Left kidney (tissue), 1 donor: ENCODE measurements at regions not wholly inside any gene's neighbourhood (a gene's known extent, or its start where the extent isn't known, plus 50 kb on each side); places are given as distances from the start of the nearest gene placed in this dataset.
"Not testable (repeated sequence)": the region's sequence is repeated elsewhere in the genome, so short reads cannot be mapped to it uniquely, and the experiment has no call there.

ENCODE experiments used
- DNase-seq: peaks from one replicate; pipeline ENCODE4 v3.0.0-alpha.2; 2013

DNA sequence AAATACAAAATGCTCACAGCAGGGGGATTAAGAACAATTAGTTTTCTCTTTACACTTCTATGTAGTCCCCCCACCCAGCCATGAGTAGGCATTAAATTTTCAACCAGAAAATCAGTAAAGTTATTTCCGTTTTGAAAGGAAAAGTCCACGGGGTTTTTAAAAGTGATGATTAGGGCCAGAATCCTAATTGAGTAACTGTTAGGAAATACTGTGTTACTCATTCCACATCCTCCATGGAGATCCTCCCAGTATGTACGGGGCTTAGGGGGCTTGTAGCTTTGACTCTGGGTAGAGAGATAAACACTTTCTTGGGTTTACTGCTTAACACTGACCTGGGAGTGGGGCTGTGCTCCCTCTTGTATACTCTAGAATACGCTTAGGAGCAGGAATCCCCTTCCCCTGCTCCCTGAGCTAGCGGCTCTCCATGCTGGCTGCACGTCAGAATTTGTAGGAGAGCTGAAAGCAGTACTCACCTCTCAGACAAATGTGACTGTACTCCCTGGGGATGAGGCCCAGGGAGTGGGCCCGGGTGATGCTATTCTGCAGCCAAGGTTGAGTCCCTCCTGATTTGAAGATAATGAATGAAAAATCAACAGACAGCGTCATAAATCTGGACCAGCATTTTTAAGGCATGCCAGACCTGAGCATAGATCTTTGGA, 100.5 kb downstream of the SLC4A3 start:
- DNase-seq = no peak

DNA sequence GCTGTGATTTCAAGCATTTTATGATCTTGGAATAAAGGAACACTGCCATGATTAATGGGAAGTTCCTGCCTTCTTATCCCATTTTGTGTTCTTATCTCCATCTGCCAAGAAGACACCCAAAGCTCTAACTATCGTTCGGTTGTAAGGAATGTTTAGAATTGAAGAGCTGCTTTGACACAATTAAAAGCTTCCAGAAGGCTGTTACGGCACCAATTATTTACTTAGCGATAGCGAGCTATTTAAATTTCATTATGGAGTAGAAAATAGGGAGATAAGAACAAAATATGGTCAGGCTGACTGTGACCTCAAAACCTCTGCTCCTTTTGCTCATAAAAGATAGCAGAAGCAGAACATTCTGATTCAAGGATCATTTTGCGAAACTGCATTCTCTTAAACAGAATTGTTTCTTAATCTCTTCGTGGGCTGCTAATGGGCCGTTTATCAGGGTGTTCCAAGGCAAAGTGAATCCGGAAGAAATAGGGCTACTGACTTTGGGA, 101.6 kb downstream of the SLC4A3 start:
- peak; percentile 69 for DNase-seq

DNA sequence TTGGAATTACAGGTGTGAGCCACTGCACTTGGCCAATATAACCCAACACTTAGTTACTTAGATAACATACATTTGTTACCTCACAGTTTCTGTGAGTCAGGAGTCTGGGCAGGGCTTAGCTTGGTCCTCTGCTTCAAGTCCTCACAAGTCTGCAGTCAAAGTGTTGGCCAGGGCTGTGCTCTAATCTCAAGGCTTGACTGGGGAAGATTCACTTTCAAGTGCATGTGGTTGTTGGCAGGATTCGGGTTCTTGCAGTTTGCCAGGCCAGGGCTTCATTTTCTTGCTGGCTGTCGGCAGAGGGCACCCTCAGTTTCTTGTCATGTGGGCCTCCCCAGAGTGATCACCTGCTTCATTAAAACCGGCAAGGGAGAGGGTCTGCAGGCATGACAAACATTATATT, 103.7 kb downstream of the SLC4A3 start:
- DNase-seq = no peak

DNA sequence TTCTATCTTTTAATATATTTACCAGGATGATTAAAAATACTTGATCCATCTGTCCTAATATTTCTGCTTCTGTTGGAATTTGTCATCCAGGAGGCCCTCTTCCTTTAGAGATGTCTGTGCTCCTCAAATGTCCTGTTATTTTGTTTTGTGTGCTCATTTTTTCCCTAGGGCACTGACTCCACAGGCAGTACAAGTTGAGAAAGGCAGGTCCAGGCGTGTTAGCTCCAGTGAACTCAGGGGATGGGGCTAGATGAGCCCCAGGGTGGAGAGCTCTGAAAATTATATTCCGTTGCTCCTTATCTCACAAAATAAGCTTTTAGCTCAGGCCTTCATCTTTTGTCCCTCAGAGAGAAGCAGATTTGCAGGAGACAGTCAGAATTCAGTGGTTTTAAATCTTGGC, 105.7 kb downstream of the SLC4A3 start:
- no peak for DNase-seq

DNA sequence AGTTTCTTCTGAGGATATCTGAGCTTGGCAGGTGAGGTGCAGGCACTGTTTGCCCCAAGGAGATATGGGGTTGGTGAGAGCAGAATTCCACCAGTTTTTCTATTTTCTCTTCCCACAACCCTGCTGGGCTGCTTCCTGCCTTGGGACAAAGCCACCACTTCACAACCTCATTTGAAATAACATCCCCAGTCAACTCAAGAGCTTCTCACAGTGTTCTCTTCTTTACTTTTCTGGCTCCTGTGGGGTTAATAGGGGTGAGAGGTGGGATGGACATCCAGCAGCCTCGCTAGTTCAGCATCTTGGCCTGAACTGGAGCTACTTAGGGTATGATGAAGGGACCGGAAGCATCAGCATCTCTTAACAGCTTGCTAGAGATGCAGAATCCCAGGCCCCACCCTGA, 106.3 kb downstream of the SLC4A3 start:
- DNase-seq = no peak

DNA sequence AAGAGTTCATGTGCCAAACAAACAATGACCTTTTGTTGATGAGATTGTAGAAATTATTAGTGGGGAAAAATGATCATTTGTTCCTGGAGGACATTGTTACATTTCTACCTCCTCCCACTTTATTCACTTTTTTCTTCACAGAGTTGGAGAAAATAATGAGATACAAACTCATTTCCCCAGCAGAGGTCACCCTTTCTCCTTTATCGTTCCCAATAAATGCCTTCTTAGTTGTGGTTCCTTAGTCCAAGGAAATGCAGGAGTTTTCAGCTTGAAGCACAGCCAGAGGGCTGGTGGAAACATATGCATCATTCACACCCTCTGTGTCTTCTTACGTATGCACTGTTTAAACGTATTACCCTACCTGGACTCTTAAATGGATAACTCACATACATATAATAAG, 108.8 kb downstream of the SLC4A3 start:
- DNase-seq = peak; percentile 88

DNA sequence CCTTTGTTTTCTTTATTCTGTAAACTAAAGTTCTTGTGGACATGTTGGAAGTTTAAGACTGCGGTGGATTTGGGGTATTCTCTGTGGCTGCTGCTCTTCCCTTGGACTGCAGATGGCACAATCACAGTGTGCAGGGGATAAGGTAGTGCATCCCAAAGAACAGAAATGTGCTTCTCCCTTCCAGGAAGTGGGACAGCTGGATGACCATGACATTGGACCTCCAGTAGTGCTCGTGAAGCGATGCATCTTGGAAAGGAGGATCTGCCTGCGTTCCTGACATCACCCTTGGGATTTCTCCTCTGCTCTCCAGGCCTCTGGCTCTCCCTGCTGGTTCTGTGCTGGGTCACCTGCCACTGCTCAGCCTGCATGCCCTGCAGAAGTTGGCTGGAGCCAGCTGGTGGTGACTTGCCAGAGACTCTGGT, 109.9 kb downstream of the SLC4A3 start:
- no peak for DNase-seq

DNA sequence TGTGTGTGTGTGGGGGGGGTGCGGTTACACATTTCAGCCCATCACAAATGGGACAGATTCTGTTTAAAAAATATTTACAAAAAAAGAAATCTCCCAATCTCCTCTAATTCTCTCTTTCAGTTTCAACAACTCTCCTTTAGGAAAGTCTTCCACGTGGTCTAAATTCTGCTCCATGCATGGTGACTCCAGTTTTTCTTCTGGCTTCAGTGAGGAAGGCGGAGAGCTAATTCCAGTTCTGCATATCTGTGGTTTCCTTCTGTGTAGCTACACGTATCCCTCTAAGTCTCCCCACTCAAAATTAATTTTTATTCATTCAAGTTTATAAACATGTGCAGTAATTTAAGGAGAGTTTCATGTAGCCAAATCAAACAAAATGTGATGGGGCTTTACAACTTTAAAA, 111.6 kb downstream of the SLC4A3 start:
- no peak for DNase-seq

DNA sequence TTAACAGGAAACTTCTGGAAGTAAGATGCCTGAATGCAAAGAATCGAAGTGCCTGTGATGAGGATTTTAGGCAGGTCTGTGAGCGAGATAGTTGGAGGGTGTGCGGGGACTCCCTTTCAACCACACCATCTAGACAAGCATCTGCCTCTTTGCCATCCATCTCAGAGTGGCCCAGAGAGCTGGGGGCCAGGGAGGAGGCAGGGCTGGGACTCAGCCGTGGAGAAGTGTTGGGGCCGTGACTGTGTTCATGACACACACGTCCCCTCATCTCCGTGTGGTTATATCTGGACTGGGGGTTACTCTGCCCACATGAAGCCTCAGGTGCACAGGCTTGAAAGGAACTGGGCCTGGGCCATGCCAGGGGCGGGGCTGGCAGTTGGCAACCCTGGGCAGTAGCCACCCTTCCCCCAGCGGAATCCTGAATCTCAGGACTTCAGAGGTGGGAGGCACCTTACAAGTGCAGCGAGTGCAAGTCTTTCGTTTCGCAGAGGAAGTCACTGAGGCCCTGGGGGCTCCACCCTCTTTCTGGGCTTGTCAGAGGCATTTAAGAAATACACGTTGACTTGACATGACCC, 112.5 kb downstream of the SLC4A3 start:
- no peak for DNase-seq

DNA sequence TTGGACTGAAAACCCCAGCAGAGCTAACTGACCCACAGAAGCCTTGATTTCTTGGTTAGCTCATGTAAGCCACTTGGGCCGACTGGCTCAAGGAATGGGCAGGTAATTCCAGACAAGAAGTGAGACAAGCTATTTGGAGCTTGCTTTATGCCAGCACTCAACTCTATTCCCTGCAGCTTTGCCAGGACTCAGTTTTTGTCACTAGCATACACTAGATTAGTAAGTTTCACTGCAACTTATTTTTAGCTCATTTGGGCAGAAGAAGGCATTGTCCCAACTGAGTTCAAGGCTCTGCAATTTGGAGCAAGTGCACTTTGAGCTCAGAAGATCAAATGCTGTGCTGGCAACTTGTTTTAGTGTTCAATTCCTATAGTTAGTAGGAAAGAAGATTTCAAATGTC, 116.1 kb downstream of the SLC4A3 start:
- no peak for DNase-seq

DNA sequence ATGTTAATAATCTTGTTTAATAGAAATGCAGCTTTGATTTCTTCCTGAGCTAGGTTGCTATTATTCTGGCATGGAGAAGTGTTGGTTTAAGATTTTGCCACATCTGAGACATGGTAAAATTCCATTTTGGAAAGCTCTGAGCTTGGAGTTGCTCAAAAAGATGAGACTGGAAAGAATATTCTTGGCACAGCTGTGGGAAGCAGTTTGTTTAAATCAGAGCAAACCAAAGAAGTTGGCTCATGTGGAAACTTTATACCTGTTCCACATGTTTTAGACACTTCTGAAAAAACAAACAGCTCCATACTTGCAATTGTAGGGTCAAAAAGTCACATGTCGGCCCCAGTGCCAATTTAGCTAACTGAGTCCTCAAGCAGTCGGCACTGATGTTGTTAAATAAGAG, 116.6 kb downstream of the SLC4A3 start:
- no peak for DNase-seq

DNA sequence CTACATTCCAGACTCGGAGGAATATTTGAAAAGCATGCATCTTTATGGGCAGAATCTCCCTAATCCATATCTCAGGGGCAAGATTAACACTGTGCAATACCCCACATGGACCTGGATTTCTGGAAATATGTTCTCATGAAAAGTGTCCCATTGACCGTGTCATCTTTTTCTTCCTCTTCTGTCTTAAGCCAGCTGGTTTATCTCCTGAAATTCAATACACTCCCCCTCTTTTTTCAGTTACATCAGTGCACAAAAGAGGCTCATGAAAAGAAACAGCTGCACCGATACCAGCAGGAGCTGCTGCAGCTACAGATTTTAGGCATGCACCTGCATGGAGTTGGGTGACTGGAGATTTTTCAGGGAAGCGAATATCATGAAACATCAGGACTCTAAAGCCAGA, 117.2 kb downstream of the SLC4A3 start:
- DNase-seq = peak; percentile 65

DNA sequence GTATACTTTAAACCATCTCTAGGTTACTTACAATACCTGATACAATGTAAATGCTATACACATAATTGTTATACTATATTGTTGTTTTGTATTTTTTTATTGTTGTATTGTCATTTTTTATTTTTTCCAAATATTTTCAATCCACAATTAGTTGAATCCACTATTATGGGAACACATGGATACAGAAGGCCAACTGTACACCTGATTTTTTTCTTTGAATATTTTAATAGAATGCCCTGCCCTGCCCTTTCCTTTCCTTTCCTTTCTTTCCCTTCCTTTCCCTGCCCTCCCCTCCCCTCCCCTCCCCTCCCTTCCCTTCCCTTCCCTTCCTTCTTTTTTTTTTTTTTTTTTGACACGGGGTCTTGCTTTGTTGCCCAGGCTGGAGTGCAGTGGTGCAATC, 120.2 kb downstream of the SLC4A3 start:
- no peak for DNase-seq

DNA sequence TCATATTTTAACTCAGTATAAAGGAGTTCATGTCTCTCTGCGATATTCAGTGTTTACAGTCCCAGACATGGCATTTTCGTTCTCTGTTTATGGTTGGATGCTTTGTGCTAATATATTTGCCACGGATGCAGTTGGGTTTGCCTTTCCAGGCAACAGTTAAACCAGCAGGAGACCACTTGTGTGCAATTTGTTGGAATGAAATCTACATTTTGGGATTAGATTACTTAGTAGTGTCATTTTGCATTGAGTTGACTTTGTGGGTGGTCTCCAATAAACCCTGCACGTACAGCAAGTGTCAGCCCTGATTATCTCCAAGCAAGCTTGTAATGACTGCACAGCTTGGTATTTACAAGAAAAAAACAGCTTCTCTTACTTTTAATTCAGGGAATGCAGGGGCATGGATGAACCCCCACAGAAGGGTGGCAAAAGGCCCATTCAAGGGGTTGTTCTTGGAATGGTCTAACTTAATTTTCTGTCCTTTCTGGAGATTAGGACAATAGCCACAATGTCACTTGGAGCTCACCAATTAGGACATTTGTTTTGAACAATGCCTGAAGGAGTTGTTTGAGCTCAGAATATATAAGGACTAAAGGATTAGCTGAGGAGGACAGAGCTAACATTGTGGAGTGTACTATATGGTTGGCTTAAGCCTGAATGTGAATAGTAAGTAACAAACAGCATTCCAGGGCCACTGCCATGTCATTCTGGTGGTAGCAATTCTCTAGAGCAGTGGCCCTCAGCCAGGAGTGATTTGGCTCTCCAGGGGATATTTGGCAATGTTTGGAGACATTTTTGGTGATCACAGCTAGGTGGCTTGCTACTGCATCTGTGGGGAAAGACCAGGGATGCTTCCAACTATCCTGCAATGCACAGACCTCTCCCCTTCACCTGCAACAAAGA, 121.5 kb downstream of the SLC4A3 start:
- DNase-seq = no peak

DNA sequence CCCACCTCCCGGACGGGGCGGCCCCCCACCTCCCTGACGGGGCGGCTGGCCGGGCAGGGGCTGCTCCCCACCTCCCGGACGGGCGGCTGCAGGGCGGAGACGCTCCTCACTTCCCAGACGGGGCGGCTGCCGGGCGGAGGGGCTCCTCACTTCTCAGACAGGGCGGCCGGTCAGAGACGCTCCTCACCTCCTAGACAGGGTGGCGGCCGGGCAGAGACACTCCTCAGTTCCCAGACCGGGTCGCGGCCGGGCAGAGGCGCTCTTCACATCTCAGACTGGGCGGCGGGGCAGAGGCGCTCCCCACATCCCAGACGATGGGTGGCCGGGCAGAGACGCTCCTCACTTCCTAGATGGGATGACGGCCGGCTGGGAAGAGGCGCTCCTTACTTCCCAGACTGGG, 123.7 kb downstream of the SLC4A3 start:
- not testable (repeated sequence) for DNase-seq

DNA sequence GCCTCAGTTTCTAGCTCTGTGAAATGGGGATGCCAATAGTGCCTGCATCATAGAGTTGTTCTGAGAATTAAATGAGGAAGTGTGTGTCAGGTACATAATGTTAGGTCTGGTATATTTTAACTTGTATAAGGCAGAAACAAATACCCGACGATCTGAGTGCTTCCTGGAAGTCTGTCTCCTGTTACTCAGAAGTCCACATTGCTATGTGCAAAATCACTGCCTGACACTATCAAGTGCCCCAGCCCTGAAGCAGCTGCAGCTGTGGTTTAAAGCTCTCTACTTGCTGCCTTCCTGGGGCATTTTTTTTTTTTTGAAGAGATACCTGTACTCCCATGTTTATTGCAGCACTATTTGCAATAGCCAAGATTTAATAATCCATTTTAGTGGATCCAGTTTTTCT, 125.3 kb downstream of the SLC4A3 start:
- DNase-seq = no peak

DNA sequence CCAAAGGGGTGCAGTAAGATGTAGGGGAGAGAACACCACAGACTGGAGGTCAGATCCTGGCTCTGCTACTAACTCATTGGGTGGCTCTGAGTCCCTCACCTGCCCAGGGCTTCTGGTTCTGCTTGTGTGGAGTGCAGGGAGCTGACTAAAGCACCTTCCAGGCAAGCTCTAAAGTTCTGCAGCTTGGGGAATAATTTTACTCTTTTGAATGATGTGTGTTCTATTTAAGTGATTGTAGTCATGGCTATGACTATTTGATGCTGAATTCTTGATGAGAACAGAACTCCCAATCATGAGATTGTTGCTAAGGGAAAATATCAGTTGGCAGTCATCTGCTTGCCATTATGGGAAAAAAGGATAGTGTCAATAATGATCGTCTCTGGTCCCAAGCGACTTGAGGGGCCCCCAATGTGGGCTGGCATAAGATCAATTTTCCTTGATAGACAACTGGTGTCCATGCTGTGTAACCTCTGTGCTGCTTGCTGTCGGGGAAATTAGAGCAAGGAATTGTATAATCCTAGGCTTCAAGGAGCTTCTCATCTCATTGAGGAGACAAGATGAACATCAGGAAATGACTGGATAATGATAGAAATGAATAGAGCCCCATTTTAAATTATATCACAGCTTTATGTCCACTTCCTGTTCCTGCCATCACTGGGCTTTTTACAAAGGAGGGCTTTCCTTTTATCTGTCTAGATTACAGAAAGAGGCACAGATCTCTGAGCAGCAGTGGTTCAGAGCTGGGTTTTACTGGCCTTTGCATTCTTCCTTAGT, 131.7 kb downstream of the SLC4A3 start:
- DNase-seq = no peak

DNA sequence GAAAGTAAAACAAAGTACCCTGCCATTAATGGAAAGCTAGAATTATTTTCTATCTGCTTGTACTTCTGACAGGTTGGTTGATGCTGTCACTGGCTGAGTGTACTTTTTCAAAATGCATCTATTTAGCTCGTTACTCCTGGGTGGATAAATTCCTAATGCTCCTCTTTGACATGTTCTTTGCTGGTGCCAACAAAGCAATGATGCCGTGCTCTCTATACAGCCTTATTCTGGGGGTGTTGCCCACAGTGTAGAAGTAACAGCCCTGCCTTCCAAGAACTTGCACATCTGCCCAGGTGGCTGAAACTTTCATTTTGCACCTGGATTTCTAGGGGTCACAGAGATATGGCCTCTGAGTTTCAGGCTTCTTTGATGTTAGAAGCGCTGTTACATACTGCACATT, 132.4 kb downstream of the SLC4A3 start:
- DNase-seq = no peak

DNA sequence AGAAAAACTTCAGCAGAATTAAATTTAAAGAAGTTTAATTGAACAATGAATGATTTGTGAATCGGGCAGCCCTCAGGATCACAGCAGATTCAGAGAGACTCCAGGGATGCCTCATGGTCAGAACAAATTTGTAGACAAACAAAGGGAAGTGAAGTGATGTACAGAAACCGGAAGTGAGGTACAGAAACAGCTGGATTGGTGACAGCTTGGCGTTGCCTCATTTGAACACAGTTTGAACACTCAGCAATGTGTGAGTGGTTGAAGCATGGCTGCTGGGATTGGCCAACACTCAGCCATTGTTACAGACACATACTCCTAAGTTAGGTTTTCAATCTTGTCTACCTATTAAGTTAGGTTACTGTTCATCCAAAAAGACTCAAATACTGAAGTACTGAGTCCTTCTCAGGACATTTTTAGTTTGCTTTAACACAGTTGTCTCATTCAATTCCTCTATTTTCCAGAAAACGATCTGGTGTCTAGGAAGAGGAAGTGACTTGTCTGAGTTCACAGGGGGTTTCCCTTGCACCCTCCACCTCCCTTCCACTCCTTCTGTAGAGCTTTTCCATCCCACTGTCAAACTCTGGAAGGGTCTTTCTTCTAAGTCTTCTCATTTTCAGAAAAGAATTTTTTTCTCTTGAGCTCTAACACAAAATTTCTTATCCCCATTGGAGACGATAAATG, 137.9 kb downstream of the SLC4A3 start:
- DNase-seq = no peak

DNA sequence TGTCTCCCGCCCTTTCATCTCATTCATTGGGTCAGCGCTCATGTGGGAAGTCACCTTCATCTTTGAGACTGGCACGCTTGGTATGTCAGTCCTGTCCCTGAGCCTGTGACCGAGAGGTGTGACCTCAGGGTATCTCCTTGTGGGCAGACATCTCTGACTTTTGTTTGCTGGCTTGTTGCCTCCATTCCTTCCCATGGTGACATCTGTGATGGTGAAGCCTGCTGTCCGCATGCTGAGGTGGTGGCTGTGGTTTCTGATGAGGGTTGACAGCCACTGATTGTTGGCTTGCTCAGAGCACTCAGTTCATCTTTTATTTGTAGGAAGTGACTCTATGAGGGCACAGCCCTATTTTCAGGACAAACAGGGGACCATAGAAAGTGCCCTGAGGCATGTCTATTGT, 139.2 kb downstream of the SLC4A3 start:
- DNase-seq = no peak

DNA sequence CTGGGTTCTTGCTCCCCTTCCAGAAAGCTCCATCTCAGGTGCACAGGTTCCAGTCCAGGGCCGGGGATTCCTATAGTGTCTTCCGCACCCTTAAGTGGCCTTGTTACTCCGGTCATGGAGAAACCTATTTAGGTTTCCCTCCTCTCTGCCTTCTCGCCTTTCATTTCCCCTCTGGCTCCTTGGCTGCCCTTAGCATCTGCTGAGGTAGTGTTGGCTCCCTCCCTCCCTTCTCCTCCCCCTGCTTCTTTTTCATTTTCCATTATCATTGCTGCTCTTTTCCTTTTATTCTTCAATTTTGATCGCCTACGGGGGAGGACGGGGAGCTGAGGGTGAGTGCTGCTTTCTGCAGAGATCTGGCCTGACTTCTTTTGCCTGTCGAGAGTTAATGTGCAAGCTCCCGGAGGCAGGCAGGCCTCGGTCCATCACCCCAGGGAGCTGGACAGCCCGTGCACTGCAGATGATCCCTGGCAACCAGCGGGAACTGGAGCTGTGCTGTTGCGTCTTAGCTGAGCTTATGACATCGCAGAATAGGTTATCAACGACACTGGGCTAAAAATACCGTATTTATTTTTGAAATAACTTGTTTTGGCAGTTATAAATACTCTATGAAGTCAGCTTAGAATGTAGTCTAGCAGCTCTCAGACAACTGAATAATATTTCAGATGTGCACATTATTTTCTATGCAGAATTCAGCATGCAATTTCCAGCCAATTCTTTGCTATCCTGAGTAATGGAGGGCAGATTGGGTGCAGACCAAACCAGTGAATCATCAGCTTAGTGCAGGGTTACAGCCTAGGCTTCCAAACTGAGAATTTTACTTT, 141.9 kb downstream of the SLC4A3 start:
- no peak for DNase-seq
